NCI-H1092 (cell line): ENCODE measurements at regions not wholly inside any gene's neighbourhood (a gene's known extent, or its start where the extent isn't known, plus 50 kb on each side); places are given as distances from the start of the nearest gene placed in this dataset.

Source experiments
- DNase-seq: peaks from one replicate; lab custom pipeline; 2025; lab: John Stamatoyannopoulos, UW

GRCh38 chr4:41859087-41859486, 76.1 kb upstream of the TMEM33 start:
- no peak for DNase-seq

GRCh38 chr4:41857226-41857641, 78.0 kb upstream of the TMEM33 start:
- no peak for DNase-seq

GRCh38 chr4:41856797-41857196, 78.4 kb upstream of the TMEM33 start:
- no peak for DNase-seq

- DNase-seq = no peak
Measured at GRCh38 chr4:41853973-41854372, 81.3 kb upstream of the TMEM33 start.

GRCh38 chr4:41852229-41852628, 83.0 kb upstream of the TMEM33 start:
- no peak for DNase-seq

DNA sequence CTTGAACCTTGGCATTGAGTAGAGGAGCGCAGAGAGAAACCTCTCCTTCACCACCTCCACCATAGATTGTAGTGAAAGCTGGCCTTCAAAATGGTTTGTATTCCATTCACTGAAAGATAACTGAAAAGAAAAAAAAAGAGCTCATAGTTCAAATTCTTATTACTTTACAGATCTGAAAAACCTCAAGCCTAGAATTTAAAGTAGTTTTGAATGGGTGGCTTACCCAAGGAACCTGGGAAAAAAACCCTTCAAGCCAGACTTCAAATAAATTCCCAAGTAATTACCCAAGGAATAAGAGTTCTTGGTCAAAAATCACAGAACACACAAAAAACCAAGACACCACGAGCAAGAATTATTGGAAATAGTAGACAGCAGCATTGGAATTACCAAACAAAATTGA, 83.6 kb upstream of the TMEM33 start:
- DNase-seq = no peak

- DNase-seq = no peak
Measured at GRCh38 chr4:41844327-41844726, 90.9 kb upstream of the TMEM33 start.

GRCh38 chr4:41839916-41840854, 91.7 kb upstream of the PHOX2B start:
- DNase-seq = no peak

GRCh38 chr4:41838590-41838989, 90.1 kb upstream of the PHOX2B start:
- no peak for DNase-seq

DNA sequence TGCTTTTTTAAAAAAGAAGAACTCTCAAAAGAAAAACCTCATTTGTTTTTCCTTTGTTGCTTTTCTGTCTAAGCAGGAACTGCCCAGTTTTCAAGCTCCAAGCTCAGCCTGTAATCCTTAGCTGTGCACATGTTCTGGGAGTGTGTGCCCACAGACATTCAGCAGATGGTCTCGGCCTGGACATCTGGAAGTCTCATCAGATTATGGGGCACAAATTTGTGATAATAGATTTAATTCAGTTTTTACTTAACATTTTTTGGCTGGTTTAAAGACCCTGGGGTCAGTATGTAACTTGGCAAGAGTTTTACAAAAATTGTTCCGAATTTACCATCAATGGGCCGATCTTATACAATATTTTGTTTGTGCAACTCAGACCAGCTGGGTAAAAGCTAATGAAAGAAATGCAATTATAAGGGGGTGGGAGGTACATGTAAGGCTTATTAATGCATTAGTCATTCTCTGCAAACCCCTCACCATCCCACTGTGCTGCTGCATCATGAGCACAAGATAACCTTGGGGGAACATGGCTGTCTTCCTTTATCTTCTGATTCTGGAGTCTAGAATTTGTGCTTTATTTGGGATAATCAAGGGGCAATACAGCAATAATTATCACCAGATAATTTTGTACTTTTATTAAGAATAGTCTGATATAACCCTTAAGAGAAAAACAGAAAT, 86.9 kb upstream of the PHOX2B start:
- DNase-seq = no peak

- no peak for DNase-seq
Measured at GRCh38 chr4:41832961-41833360, 84.4 kb upstream of the PHOX2B start.

DNA sequence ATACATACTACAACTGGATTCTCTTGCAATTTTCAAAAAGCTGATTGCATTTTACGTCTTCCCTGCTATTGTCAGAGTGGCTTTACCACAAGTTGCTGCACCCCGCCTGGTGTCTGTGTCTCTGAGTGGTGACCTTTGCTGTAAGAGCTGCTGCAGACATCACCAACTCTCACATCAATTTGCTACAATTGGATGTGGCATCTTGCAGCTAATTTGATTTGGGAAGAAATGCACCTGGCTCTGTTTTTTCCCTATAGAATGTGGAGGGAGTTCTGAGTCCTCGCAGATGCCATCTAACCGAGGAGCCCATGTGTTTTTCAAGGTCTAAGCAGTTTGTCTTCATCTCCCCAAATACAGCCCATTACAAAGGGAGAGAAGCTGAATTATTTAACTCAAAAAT, 73.8 kb upstream of the PHOX2B start:
- no peak for DNase-seq

GRCh38 chr4:41820473-41820872, 71.9 kb upstream of the PHOX2B start:
- no peak for DNase-seq

GRCh38 chr4:41819621-41820020, 71.1 kb upstream of the PHOX2B start:
- no peak for DNase-seq

GRCh38 chr4:41815473-41815872, 66.9 kb upstream of the PHOX2B start:
- no peak for DNase-seq

- DNase-seq = no peak
Measured at GRCh38 chr4:41814565-41814964, 66.0 kb upstream of the PHOX2B start.

GRCh38 chr4:41806807-41807206, 58.3 kb upstream of the PHOX2B start:
- no peak for DNase-seq

DNA sequence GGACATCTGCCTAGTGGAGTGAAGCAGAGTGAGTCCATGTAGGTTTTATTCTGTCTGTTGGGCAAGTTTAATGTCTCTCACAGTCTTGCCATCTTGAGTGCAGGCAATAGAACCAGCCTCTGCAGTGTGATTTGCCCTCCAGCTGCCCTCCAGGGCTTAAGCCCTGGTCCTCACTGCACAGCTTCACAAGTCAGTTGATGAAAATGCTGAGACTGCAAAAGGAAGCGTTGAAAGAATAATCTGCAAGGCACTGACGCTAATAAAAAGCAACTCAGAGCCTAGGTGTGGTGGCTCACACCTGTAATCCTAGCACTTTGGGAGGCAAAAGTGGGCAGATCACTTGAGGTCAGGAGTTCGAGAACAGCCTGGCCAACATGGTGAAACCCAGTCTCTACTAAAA, 54.1 kb upstream of the PHOX2B start:
- no peak for DNase-seq

DNA sequence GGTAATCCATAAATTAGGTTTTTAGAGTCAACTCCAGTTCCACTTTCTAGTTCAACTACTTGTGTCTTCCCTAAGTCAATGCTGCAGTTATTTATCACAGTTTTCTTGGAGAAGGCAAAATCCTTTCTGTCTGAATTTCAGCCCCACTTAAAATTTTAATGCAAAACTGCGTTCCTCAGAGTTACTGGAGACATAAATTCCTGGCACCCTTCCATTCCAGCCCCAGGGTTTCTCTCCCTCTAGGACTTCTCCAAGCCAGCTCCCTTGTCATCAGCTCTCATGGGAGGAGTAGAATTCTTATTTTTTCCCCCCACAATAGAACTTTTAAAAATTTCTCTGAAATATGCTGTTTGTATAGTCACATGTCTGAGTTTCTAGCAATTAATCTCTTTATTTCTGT, 50.6 kb upstream of the PHOX2B start:
- DNase-seq = no peak
